Inflammatory macrophage (primary cell): ENCODE measurements at regions not wholly inside any gene's neighbourhood (a gene's known extent, or its start where the extent isn't known, plus 50 kb on each side); places are given as distances from the start of the nearest gene placed in this dataset.
"Not testable (repeated sequence)": the region's sequence is repeated elsewhere in the genome, so short reads cannot be mapped to it uniquely, and the experiment has no call there.

Experiments
- DNase-seq, 2 donors: peaks; one replicate each; pipeline ENCODE4 v3.0.0-alpha.2; 2020 to 2022

GRCh38 chr16:48054881-48055601 lies 100.8 kb downstream of the ABCC12 start:
- peak; percentile 6 to 29 for DNase-seq

GRCh38 chr16:48053418-48053745 lies 102.4 kb downstream of the ABCC12 start:
- DNase-seq, result no peak

- no peak for DNase-seq
These were observed 102.9 kb downstream of the ABCC12 start for GRCh38 chr16:48052731-48053417.

- no peak for DNase-seq
These were observed 104.9 kb downstream of the ABCC12 start for GRCh38 chr16:48050871-48051270.

GRCh38 chr16:48049847-48050246 lies 105.9 kb downstream of the ABCC12 start:
- DNase-seq, result no peak

GRCh38 chr16:48047720-48048119 lies 108.1 kb downstream of the ABCC12 start:
- DNase-seq, result no peak

- no peak for DNase-seq
These were observed 108.6 kb downstream of the ABCC12 start for GRCh38 chr16:48047241-48047640.

GRCh38 chr16:48044117-48044516 lies 111.7 kb downstream of the ABCC12 start:
- DNase-seq, result no peak

GRCh38 chr16:48041981-48042421 lies 113.8 kb downstream of the ABCC12 start:
- DNase-seq, result no peak

GRCh38 chr16:48035142-48035541 lies 120.7 kb downstream of the ABCC12 start:
- DNase-seq, result no peak

GRCh38 chr16:48030926-48031325 lies 124.9 kb downstream of the ABCC12 start:
- DNase-seq, result no peak

GRCh38 chr16:48029768-48030167 lies 126.0 kb downstream of the ABCC12 start:
- DNase-seq, result no peak

GRCh38 chr16:48025359-48025758 lies 130.4 kb downstream of the ABCC12 start:
- DNase-seq, result no peak

GRCh38 chr16:48024042-48024441 lies 131.8 kb downstream of the ABCC12 start:
- no peak for DNase-seq

- no peak for DNase-seq
These were observed 133.3 kb downstream of the ABCC12 start for GRCh38 chr16:48022496-48022895.

GRCh38 chr16:48020617-48021016 lies 135.2 kb downstream of the ABCC12 start:
- DNase-seq, result not testable (repeated sequence)

- no peak for DNase-seq
These were observed 141.3 kb downstream of the ABCC12 start for GRCh38 chr16:48014349-48015135.

- no peak for DNase-seq
These were observed 142.3 kb downstream of the ABCC12 start for GRCh38 chr16:48013491-48013901.

- no peak for DNase-seq
These were observed 143.7 kb downstream of the ABCC12 start for GRCh38 chr16:48011878-48012658.

GRCh38 chr16:48011466-48011865 lies 144.3 kb downstream of the ABCC12 start:
- DNase-seq, result no peak

- no peak for DNase-seq
These were observed 147.7 kb downstream of the ABCC12 start for GRCh38 chr16:48008011-48008525.

- no peak for DNase-seq
These were observed 151.6 kb downstream of the ABCC12 start for GRCh38 chr16:48004141-48004695.
